Nephron (organoid): ENCODE measurements at regions not wholly inside any gene's neighbourhood (a gene's known extent, or its start where the extent isn't known, plus 50 kb on each side); places are given as distances from the start of the nearest gene placed in this dataset.

ENCODE experiments used
- H3K27ac Mint-ChIP-seq, 3 experiments: 2 replicates each; pipeline ENCODE4 v1.8.0; 2020; ENCODE audit warnings: mixed read lengths in 3 of 3, mild to moderate bottlenecking in 2 of 3, moderate library complexity in 1 of 3
- H3K27me3 Mint-ChIP-seq: 2 replicates; pipeline ENCODE4 v1.8.0; 2021; ENCODE audit warnings: low read depth, mild to moderate bottlenecking, moderate library complexity, mixed read lengths
- H3K36me3 Mint-ChIP-seq: 2 replicates; pipeline ENCODE4 v1.8.0; 2020; ENCODE audit warnings: low read depth, mixed read lengths
- H3K4me1 Mint-ChIP-seq: 2 replicates; pipeline ENCODE4 v1.8.0; 2020; ENCODE audit warnings: mixed read lengths
- H3K4me3 Mint-ChIP-seq, 3 experiments: 2 replicates each; pipeline ENCODE4 v1.8.0; 2020; ENCODE audit warnings: mild to moderate bottlenecking in 3 of 3, mixed read lengths in 3 of 3, moderate library complexity in 2 of 3
- H3K9me3 Mint-ChIP-seq: 2 replicates; pipeline ENCODE4 v1.8.0; 2020; ENCODE audit warnings: mixed read lengths
- TF ChIP-seq, protein P1 (sequence below), 3 experiments: fragments of 200-600 bp; sonication (generic); IDR thresholded peaks; one replicate each; pipeline ENCODE4 v1.5.0; 2021; ENCODE audit warnings: antibody characterized with exemption in 3 of 3; ENCODE audit not compliant: unreplicated experiment in 3 of 3

DNA sequence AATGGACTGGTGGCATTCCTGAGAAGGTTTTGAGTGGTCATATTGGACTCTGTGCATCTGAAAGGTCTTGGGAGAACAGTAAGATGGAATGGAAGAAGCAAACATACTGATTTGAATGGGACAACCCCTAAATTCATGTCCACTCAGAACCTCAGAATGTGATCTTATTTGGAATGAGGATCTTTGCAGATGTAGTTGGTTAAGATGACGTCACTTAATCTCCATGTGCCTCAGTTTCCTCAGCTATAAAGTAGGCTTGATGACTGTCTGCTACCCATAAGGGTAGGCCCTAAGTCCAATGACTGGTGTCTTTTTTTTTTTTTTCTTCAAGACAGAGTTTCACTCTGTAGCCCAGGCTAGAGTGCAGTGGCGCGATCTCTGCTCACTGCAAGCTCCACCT, 71.1 kb upstream of the SOX21 start:
- Mint-ChIP-seq H3K36me3 (no peaks in the 10 kb centered on the region), H3K27ac (no peak overlapping the region), H3K4me3 (no peak overlapping the region), H3K9me3 (peaks cover 10% of the 10 kb centered on the region), H3K4me1 (peaks cover 7% of the 10 kb centered on the region), H3K27me3 (no peaks in the 10 kb centered on the region)
- TF ChIP-seq, protein P1, sequence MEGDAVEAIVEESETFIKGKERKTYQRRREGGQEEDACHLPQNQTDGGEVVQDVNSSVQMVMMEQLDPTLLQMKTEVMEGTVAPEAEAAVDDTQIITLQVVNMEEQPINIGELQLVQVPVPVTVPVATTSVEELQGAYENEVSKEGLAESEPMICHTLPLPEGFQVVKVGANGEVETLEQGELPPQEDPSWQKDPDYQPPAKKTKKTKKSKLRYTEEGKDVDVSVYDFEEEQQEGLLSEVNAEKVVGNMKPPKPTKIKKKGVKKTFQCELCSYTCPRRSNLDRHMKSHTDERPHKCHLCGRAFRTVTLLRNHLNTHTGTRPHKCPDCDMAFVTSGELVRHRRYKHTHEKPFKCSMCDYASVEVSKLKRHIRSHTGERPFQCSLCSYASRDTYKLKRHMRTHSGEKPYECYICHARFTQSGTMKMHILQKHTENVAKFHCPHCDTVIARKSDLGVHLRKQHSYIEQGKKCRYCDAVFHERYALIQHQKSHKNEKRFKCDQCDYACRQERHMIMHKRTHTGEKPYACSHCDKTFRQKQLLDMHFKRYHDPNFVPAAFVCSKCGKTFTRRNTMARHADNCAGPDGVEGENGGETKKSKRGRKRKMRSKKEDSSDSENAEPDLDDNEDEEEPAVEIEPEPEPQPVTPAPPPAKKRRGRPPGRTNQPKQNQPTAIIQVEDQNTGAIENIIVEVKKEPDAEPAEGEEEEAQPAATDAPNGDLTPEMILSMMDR (IDR thresholded peaks at IDR 0.05; ENCODE audit: unreplicated experiment in 3 of 3), result no peak

DNA sequence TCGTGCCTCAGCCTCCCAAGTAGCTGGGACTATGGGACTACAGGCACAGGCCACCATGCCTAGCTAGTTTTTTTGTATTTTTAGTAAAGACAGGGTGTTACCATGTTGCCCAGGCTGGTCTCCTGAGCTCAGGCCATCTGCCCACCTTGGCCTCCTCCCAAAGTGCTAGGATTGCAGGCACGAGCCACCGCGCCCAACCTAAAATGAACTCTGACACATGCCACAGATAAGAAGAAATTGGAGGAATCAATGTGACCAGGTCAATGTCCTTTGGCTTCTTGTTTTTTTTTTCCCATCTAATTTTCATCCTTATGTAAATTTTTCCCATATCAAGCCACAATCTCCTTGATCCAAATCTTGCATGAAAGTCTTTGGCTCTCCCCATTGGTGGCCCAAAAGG, 68.1 kb upstream of the SOX21 start:
- Mint-ChIP-seq H3K36me3 (no peaks in the 10 kb centered on the region), H3K27ac (no peak overlapping the region), H3K27me3 (peaks cover 5% of the 10 kb centered on the region), H3K4me3 (no peak overlapping the region), H3K4me1 (no peaks in the 10 kb centered on the region), H3K9me3 (peaks cover 10% of the 10 kb centered on the region)
- TF ChIP-seq, protein P1 (IDR thresholded peaks at IDR 0.05; ENCODE audit: unreplicated experiment in 3 of 3), result no peak

DNA sequence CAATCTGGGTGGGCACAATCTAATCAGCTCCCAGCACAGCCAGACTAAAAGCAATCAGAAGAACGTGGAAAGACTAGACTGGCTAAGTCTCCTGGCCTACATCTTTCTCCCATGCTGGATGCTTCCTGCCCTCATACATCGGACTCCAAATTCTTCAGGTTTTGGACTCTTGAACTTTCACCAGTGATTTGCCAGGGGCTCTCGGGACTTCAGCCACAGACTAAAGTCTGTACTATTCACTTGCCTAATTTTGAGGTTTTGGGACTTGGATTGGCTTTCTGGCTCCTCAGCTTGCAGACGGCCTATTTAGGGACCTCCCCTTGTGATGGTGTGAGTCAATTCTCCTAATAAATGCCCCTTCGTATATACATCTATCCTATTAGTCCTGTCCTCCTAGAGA, 66.6 kb upstream of the SOX21 start:
- TF ChIP-seq, protein P1 (IDR thresholded peaks at IDR 0.05; ENCODE audit: unreplicated experiment in 3 of 3), result no peak
- H3K4me3 Mint-ChIP-seq, result no peak overlapping the region
- H3K36me3 Mint-ChIP-seq, result no peaks in the 10 kb centered on the region

DNA sequence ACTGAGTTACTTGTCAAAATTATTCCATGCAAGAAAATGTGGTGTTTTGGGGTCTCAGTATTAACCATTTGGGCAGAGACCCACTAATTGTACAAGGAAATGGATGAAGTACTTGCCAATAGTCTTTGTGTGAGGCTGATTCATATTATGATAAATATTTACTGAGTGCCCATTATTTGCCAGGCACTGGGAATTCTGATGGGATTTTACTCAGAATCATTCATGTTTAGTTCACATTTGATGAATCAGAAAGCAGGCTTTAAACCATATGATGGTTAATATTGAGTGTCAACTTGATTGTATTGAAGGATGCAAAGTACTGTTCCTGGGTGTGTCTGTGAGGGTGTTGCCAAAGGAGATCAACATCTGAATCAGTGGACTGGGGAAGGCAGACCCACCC, 66.2 kb upstream of the SOX21 start:
- Mint-ChIP-seq H3K4me1 (no peaks in the 10 kb centered on the region), H3K36me3 (no peaks in the 10 kb centered on the region)
- TF ChIP-seq, protein P1 (IDR thresholded peaks at IDR 0.05; ENCODE audit: unreplicated experiment in 3 of 3), result no peak

More for the DNA sequence above, 66.6 kb upstream of the SOX21 start:
- peaks cover 10% of the 10 kb centered on the region for H3K9me3 Mint-ChIP-seq
- H3K4me1 Mint-ChIP-seq, result no peaks in the 10 kb centered on the region
- no peak overlapping the region for H3K27ac Mint-ChIP-seq
- peaks cover 5% of the 10 kb centered on the region for H3K27me3 Mint-ChIP-seq

DNA sequence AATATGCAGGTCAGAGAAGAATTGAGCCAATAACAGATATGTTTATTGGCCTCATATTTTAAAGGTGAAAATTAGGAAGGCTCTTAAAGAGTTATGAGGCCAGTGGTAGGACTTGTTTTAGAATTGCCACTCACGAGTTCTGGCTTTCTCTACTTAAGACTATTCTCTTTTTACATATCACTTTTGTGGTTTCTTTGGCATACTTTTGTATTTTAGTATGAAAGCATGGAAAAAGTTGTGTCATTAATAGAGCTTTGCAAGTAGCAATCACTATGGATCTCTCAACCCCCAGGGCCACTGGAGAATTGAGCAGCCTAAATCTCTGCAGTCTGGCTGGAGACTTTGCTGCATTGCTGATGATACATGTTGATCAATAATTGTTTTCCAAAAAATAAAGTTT, 64.6 kb upstream of the SOX21 start:
- Mint-ChIP-seq H3K4me3 (no peak overlapping the region), H3K27ac (no peak overlapping the region), H3K4me1 (no peaks in the 10 kb centered on the region), H3K36me3 (no peaks in the 10 kb centered on the region), H3K27me3 (peaks cover 5% of the 10 kb centered on the region), H3K9me3 (peaks cover 5% of the 10 kb centered on the region)
- TF ChIP-seq, protein P1 (IDR thresholded peaks at IDR 0.05; ENCODE audit: unreplicated experiment in 3 of 3), result no peak

More for the DNA sequence above, 66.2 kb upstream of the SOX21 start:
- Mint-ChIP-seq H3K27me3 (peaks cover 5% of the 10 kb centered on the region), H3K4me3 (no peak overlapping the region), H3K27ac (no peak overlapping the region), H3K9me3 (peaks cover 10% of the 10 kb centered on the region)

DNA sequence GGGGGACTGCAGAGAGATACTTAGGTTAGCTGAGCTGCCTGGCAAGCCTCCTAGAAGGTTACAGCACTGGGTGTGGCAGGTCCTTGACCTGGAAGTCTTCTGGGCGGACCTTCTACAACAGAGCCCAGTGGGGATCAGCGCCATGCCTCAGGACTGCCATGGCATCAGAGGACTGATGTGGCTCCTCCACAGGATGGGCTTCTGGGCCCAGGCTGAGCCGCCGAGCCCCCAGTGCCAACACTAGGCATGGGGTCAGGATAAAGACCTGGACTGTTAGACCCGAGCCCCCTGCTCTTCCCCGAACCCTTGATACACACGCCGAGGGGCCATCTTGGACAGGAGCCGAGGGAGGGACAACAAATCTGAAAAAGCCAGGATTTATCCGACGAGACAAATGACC, 64.0 kb upstream of the SOX21 start:
- TF ChIP-seq, protein P1 (IDR thresholded peaks at IDR 0.05; ENCODE audit: unreplicated experiment in 3 of 3), result no peak
- no peak overlapping the region for H3K4me3 Mint-ChIP-seq
- peaks cover 5% of the 10 kb centered on the region for H3K9me3 Mint-ChIP-seq
- no peaks in the 10 kb centered on the region for H3K36me3 Mint-ChIP-seq
- peaks cover 5% of the 10 kb centered on the region for H3K27me3 Mint-ChIP-seq
- H3K4me1 Mint-ChIP-seq, result no peaks in the 10 kb centered on the region
- no peak overlapping the region for H3K27ac Mint-ChIP-seq
